HUDEP-2 (cell line): ENCODE measurements at regions not wholly inside any gene's neighbourhood (a gene's known extent, or its start where the extent isn't known, plus 50 kb on each side); places are given as distances from the start of the nearest gene placed in this dataset.
A peak's percentile ranks its signal among the peaks of the same experiment; 100 is the strongest.
"Not testable (repeated sequence)": the region's sequence is repeated elsewhere in the genome, so short reads cannot be mapped to it uniquely, and the experiment has no call there.

ENCODE experiments used
- DNase-seq, 76 experiments: peaks; one replicate each; lab custom pipeline; 2025; ENCODE audit not compliant: unreplicated experiment in 76 of 76; lab: John Stamatoyannopoulos, UW

DNA sequence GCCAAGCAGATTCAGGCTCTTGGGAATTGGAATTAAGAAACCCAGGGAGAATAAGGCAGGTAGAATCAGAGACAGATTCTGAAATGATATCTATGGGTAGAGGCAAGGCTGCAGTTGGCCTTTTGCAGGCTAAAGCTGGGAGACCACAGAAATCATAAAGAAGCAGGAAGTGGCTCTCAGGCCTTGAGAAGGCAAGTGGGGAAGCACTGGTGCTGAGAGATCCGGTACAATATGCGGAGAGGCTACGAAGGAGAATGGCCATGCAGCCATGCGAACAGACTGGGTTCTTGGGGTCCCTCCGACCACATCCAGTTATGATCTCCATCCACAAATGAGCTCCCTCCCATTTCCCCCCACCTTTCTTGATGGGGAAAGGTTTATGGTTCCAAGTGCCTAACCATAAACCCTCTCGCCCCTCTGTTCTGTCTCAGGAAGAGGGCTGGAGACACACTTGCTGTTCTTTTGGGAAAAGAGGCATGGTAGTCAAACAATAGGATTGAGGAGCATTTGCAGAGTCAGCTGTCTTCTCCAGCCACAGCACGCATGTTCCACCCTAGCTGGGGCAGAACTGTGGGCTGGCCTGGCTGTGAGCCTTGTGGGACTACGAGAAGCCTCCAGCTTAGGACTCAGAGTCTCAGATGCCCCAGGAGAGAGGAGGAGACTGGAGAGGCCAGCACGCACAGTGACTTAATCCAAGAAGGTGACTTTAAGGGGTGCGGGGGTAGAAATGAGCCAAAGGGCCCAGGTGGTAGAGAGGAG lies 99.6 kb downstream of the RPLP1 start:
- DNase-seq: no peak

DNA sequence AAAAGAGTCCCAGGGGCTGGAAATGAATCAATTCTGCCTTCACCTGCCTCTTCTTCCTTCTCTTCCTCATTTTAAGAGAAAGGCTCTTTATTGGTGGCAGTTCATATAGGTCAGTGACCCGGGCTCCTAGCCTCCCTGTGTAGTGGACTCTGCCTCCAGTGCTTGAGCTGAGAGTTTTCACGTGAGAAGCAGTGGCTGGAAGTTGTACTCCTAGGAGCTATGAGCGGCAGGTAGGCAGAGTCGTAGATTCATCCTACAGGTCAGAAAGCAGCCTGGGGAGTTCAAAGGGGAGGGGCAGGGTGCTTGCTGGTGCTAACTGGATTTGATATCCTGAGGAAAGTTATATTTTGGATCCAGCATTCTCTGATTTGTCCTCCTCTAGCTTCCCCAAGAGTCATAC lies 101.1 kb downstream of the RPLP1 start:
- DNase-seq: no peak

DNA sequence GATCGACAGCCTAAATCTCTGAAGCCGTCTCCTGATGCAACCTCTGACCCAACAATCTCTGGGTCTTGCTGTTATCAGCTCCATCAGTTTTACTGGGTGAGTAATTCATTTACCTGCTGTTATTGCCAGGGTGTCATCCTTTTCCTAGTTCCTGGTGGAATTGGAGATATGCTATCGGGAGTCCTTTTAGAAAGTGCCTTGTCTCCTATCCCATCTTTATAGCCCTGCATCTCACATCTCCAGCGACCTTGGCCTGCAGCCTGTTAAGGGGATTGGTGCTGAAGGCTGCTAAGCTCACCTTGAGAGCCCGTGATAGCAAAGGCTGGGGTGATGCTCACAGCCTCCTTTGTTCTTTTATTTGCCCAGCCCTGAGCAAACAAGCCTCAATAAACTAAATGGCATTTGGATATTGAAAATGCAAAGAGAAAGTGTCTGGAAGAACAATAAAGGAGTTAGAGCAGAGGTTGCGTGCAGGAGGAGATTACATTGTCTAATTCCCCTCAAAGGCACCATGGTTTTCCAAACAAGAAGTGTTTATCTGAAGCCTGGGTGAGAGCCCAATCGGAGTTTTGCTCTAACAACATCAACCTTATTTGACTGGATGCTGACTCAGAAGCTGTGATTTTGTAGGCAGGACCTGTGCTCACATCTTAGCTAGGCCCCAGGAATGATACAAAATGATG lies 101.8 kb downstream of the RPLP1 start:
- no peak for DNase-seq

DNA sequence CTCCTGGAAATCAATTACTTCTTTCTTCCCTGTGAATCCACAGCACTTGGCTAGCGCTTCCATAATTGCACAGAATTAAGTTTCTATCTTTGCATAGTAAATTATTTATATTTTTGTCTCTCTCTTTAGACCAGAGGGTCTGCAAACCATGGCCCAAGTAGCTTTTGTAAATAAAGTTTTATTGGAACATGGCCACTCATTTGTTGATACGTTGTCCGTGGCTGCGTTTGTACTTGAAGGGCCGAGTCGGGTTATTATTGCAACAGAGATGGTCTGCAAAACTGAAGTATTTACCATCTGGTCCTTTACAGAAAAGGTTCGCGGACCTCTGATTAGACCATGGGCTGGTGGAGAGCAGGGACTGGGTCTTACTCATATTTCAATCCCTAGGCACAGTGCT lies 102.5 kb downstream of the RPLP1 start:
- no peak for DNase-seq

DNA sequence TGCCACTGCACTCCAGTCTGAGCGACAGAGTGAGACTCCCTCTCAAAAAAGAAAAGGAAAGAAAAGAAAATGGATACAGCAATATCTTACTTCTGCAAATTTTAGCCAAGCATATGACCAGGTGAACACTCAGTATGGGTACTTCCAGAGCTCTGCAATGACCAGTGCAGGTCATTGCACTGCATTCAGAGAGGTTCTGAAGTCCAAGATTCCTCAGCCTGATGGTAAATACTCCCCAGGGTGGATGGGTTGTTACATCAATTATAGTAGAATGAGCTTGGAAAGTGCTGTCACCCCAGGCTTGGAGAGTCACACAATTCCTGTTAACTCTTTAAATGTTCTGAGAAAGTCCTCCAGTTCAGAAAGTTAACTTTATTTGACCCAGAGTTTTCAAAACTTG lies 103.7 kb downstream of the RPLP1 start:
- no peak for DNase-seq

DNA sequence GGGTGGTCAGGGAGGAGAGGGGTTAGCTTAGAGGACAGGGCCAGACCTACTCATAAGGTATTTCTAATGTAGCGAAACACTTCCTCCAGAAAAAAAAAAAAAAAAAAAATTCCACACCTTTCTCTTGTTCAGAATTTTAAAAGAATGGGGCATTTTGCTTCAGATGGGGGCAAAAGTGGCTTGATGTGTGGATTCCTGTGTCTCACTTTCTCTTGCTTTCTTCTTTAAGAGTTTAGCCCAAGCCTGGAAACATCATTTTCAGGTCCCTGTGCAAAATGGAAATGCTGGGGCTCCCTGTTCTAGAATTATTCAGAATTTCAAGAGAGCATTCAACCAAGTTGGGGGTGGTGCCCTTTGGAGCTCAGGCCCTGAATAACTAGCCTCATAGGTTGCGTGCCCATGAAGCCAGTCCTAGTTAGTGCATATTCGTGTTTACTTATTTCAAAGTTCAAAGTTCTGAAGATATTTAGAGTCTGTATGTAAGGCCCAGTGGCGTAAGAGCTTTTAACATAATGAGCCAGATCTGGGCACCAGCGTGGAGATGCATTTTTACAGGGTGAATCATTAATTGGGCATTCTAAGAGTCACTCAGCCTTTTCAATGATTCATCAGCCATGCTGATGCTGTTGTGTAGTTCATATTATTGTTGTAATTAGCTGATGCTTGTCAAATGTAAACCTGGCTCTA lies 104.5 kb downstream of the RPLP1 start:
- no peak for DNase-seq

DNA sequence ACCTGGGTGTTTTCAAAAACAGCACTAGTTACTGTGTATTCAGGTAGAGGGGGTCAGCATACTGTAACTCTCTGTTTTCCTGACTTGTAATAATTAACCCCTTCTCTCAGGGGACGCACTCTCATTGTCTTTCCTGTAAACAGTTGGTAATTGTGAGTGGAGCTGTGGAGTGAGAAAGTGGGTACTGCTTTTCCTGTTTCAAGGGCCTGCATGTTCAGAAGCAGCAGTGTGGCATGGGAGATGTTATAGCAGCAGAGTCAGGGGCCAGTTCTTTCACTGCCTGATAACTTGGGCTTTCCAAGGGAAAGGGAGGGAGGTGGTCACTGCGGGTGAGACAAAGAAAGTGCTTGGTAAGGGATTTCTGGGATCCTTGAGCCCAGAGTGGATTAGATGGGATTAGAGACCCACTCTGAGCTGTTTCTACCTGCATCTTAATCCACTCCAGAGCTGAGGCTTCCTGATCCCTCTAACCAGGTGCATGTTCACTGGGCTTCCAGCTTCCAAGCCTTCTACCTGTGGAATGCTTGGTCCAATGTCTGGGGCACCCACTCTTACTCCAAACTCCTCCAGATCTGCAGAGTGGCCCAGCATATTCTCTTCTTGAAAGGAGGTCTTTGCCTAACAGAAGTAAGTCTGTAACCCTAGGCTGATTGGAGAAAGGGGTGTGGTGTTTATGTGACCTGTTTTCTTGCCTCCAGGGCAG lies 105.2 kb downstream of the RPLP1 start:
- DNase-seq: no peak

DNA sequence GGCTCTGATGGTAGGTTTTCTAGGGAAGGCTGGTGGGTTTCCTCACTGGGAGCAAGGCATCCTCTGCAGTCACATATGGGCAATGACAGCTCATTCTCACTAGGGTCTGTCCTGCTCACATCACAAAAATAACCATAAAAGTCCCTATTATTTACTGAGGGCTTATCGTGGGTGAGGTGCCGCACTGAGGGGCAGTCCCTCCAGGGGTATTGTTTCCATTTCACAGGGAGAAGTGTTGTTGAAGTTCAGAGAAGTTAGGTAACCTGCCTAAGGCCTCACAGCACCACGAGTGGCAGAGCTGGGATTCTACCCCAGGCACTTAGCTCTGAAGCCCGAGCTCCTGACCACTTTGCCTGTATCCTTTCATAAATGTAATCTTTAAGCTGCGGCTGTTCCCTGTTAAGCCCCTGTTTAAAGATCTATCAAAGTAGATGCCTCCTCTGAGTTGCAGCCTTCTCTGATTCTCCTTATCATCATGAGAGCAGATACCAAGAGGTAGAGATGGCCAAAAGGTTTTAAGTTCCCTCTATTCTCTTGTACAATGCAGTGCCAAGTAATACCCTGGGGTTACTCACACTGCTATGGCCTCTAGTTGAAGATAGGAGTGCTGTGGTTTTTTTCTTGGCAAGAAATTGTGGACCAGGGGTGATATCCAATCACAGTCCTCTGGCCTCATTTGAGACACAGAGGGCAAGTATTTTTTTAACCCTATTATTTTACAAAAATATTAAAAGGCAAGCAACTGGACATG lies 107.0 kb downstream of the RPLP1 start:
- peak in 6 of 76 experiments; percentile 2 to 20 (median 10) for DNase-seq

DNA sequence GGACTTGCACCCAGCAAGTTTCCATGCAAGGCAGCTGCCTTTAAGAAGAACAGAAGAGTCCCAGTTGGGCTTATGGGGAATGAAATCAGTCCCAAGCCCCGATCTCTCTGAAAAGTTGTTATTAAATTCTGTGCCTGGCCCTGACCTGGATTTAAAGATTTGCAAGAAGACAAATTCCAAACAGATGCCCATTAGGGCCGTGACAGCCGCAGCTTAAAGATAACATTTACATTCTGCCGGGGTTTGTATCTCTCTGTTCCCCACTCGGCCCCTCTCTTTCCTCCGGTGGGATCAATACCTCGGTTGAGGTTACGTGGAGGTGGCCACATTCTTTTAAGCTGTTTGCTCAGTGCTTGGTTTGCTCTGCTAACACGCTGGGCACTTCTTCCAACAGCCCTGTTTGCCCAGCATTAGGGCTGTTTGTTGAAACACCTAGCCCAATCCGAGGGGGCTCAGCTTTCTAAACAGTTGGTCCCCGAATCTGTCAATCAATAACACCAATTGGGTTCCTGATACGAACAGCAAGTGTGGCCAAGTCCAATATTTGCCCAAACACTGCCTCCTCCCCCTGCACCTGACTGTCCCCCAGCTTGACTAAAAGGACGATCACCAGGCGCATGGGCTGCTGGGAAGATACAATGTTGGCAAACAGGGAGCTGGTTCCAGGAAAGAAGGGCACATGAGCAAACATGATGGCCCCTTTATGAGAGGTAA lies 108.6 kb downstream of the RPLP1 start:
- DNase-seq: no peak

DNA sequence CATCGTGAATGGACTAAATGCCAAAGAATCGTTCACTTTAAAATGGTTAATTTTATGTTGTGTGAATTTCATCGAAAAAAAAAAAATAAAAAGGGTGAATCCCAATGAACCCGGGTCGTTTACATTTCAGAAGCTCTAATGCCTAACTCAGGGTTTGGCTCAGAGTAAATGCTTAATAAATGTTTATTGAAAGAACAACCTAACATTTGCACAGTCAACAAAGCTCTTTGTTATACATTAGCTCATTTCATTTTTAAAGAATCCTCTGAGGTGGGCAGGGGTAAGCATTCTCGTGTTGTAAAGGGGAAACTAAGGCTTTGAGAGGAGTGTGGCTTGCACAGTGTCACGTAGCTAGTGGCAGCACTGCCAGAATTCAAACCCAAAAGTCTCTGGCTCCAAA lies 109.5 kb downstream of the RPLP1 start:
- DNase-seq: no peak

DNA sequence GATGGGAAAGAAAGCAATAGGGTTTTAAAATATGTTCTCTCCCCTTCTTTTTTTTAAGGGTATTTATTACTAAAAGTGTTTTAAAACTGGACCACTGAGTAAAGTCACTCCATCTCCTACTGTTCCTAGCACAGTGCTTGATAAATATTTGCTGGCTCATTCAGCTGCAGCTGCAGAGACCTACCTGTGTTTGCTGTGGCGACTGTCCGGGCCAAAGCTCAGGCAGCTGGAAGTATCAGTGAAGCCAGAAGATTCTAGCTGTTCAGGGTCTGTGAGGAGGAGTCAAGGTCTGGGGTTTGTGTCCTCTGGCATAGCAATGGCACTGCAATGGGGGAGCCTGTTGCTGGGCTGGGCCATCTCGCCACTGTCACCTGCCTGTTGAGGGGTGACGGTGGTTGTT lies 109.9 kb downstream of the RPLP1 start:
- no peak for DNase-seq

DNA sequence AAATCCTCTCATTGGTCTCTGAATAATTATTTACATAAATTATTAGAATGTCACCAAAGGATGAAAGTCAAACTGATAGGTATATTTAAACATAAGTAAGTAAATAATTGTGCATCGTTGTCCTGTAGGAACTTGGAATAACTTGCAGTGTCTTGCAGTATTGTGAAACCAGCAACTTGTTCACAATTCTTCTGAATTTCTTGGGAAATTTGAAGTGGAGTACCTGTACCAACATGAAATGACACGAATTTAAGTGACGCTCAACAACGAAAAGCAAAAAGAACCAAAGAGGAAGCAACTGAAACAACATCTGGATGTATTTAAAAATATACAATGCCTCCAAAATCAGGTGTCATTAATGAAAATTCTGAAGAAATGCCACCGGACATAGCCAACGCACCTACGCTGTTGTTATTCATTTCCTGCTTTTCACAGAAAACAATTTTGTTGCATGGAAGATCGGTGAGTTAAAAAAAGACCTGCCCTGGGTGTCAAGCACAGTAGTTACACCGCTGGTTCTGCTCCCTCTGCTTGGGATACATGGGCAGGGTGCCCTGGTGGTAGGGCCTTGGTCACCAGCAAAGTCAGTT lies 112.5 kb downstream of the RPLP1 start:
- DNase-seq: no peak

DNA sequence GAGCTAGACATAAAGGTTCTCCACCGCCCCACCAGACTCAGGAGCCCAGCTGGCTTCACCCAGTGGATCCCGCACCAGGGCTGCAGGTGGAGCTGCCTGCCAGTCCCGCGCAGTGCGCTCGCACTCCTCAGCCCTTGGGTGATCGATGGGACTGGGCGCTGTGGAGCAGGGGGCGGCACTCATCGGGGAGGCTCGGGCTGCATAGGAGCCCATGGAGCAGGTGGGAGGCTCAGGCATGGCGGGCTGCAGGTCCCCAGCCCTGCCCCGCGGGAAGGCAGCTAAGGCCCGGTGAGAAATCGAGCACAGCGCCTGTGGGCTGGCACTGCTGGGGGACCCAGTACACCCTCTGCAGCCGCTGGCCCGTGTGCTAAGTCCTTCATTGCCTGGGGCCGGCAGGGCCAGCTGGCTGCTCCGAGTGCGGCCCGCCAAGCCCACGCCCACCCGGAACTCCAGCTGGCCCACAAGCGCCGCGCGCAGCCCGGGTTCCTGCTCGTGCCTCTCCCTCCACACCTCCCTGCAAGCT lies 114.7 kb downstream of the RPLP1 start:
- DNase-seq: not testable (repeated sequence)

DNA sequence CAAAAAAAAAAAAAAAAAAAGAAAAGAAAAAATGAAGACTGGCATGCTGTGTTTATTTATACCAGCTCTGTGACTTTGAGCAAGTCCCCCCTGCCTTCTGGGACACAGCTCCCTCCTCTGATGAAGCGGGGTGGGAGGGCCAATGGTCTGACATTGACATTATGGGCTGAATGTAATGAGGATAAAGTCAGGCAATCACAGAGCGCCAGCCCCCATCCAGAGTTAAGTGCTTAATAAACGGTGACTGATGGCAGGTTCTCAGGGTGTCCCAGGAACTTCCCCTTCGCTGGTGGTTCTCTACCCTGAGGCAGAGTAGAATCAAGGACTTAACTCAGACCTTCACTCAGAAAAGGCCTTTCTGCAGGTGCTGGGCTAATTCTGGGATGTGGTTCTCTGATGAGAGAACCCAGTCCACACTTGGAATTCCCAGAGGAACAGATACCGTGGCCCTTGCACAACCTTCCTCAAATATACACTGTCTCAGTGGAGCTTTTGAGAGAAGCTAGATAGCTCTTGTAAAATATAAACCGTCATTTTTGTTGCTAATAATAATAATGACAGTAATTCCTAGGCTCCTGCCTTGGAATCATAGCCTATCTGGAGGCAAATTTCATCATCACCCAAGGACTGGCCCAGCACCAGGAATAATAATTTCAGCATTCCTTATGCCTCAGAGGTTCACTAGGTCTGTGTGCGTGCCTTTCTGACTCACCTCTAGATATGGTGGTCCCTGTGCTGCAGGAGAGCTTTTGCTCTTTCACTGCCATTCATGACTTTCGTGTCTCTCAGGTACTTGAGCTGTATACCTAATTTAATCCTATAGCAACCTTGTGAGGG lies 115.8 kb downstream of the RPLP1 start:
- DNase-seq: no peak

DNA sequence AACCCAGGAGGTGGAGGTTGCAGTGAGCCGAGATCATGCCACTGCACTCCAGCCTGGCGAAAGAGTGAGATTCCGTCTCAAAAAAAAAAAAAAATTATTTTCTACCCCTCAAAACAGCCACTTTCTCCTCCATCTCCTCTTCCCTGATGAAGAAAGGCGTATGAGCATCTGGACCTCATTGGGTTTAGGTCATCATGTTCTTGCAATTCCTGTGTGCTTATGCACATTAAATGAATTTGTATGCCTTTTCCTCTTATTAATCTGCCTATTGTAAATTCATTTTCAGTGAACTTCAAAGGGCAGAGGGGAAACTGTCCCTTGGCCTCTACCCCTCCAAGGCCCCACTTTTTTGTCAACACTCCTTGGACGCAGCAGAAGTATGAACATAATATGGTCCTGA lies 117.8 kb downstream of the RPLP1 start:
- no peak for DNase-seq

DNA sequence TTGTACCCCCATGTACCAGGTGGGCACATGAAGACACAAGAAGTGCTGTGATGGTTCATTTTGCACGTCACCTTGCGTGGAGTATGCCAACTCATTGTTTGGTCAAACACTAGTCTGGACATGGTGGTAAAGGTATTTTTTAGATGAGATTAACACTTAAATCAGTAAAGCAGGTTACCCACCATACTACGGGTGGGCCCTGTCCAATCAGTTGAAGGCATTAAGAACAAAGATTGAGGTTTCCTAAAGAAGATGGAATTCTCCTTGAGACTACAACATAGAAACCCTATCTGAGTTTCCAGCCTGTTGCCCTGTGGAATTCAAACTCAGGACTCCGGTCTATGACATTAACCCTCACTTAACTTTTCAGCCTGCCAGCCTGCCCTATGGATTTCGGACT lies 118.4 kb downstream of the RPLP1 start:
- DNase-seq: no peak

DNA sequence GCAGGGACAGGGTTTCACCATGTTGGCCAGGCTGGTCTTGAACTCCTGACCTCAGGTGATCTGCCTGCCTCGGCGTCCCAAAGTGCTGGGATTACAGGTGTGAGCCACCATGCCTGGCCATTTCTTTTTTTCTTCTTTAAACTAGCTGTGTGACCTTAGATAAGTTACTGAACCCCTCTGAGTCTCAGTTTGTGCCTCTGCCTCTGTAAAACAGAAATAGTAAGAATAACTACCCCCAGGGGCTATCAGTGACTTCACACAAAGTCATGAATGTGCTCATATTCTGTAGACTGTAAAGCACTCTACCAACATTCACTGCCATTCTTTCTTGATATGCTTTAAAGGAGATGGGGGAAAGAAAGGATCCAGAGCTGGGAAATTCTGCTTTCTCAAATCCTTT lies 120.7 kb downstream of the RPLP1 start:
- DNase-seq: not testable (repeated sequence)

DNA sequence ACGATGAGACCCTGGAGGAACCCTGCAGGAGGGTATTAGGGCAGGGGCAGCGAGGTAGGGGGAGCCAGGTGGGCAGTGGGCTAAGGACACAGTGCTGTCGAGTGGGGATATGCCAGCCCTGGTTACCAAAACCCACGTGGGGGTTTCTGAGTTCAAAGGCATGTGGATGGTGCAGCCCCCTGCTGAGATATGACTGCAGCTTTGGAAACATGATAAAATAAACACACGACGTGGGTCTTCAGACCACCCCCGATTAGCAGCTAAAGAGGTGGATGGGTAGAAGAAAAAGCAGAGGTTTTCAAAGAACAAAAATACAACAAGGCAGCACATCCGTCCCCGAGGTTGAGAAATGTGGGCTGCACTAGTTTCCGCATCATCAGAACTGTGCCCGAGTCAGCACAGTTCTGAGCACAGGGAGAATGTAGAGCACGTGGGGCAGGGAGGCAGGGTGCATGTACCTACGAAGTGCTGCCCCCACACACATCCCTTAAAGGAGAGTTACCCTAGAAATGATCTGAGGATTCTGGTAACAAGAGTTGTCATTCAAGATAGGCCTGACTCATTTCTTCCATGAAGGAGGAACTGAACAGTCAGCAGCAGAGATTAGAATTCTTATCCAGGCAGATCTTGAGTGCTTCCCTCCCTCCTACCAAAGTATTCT lies 121.3 kb downstream of the RPLP1 start:
- DNase-seq: peak in 3 of 76 experiments; percentile 6 to 26 (median 11)
